Body of pancreas (tissue), 4 donors: ENCODE measurements at regions not wholly inside any gene's neighbourhood (a gene's known extent, or its start where the extent isn't known, plus 50 kb on each side); places are given as distances from the start of the nearest gene placed in this dataset.

Experiments used
- POLR2A ChIP-seq, 3 donors: fragments of 450-650 bp; IDR thresholded peaks; one replicate each; pipeline ENCODE4 v1.6.1; 2016; ENCODE audit warnings: antibody characterized with exemption in 3 of 3, mild to moderate bottlenecking in 2 of 3
- TF ChIP-seq, protein P1 (sequence below), 7 experiments: fragments of 450-650 bp in 4 of 7; fragments of 200-600 bp in 3 of 7; sonication (generic) in 3 of 7; IDR thresholded peaks; one replicate each; pipeline ENCODE4 v1.5.1; 2016 to 2019; ENCODE audit warnings: antibody characterized with exemption in 7 of 7

DNA sequence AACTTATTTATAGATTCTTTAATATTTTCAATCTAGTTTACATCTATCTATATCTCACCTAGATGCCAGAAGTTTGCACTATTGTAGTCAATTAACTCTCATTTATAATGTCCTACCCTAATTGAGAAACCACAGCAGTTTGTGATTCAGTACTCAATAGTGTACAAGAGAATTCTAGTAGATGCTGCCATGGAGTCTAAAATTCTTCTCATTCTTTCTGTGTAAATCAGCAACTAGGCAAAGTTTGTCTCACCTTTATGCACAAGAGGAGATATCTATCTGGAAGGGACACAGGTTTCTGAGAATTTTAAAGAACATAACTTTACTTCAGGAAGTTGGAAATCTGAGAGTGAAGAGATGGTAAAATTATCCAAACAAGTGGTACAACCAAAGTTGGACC, 173.0 kb upstream of the FBXL7 start:
- TF ChIP-seq, protein P1, sequence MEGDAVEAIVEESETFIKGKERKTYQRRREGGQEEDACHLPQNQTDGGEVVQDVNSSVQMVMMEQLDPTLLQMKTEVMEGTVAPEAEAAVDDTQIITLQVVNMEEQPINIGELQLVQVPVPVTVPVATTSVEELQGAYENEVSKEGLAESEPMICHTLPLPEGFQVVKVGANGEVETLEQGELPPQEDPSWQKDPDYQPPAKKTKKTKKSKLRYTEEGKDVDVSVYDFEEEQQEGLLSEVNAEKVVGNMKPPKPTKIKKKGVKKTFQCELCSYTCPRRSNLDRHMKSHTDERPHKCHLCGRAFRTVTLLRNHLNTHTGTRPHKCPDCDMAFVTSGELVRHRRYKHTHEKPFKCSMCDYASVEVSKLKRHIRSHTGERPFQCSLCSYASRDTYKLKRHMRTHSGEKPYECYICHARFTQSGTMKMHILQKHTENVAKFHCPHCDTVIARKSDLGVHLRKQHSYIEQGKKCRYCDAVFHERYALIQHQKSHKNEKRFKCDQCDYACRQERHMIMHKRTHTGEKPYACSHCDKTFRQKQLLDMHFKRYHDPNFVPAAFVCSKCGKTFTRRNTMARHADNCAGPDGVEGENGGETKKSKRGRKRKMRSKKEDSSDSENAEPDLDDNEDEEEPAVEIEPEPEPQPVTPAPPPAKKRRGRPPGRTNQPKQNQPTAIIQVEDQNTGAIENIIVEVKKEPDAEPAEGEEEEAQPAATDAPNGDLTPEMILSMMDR (IDR thresholded peaks at IDR 0.05), result no peak
- TF ChIP-seq POLR2A (IDR thresholded peaks at IDR 0.05), result no peak
